Activated CD8-positive, alpha-beta memory T cell treated with anti-CD3 and anti-CD28 coated beads, Interleukin-2, amount 50 U/mL, for 1 hour (primary cell): ENCODE measurements at regions not wholly inside any gene's neighbourhood (a gene's known extent, or its start where the extent isn't known, plus 50 kb on each side); places are given as distances from the start of the nearest gene placed in this dataset.
"Not testable (repeated sequence)": the region's sequence is repeated elsewhere in the genome, so short reads cannot be mapped to it uniquely, and the experiment has no call there.

Source experiments
- DNase-seq: peaks from one replicate; pipeline ENCODE4 v3.0.0-alpha.2; 2020; ENCODE audit errors: extremely low read depth

- no peak for DNase-seq
Measured at GRCh38 chr11:37323843-37324242, 725.8 kb upstream of the RAG2 start.

GRCh38 chr11:37322333-37323194, 724.5 kb upstream of the RAG2 start:
- no peak for DNase-seq

- DNase-seq: no peak
Measured at GRCh38 chr11:37320921-37321320, 722.9 kb upstream of the RAG2 start.

GRCh38 chr11:37317803-37318202, 719.8 kb upstream of the RAG2 start:
- DNase-seq: no peak

- DNase-seq: no peak
Measured at GRCh38 chr11:37313266-37313665, 715.2 kb upstream of the RAG2 start.

- DNase-seq: no peak
Measured at GRCh38 chr11:37306563-37306962, 708.5 kb upstream of the RAG2 start.

GRCh38 chr11:37301405-37301804, 703.4 kb upstream of the RAG2 start:
- DNase-seq: not testable (repeated sequence)

- DNase-seq: no peak
Measured at GRCh38 chr11:37298173-37298572, 700.1 kb upstream of the RAG2 start.

- no peak for DNase-seq
Measured at GRCh38 chr11:37286890-37287289, 688.9 kb upstream of the RAG2 start.

GRCh38 chr11:37282367-37282766, 684.3 kb upstream of the RAG2 start:
- no peak for DNase-seq

- DNase-seq: no peak
Measured at GRCh38 chr11:37280200-37280599, 682.2 kb upstream of the RAG2 start.

GRCh38 chr11:37277896-37278465, 679.9 kb upstream of the RAG2 start:
- DNase-seq: no peak

GRCh38 chr11:37264783-37265182, 666.7 kb upstream of the RAG2 start:
- DNase-seq: no peak

- no peak for DNase-seq
Measured at GRCh38 chr11:37264060-37264459, 666.0 kb upstream of the RAG2 start.

GRCh38 chr11:37263467-37263866, 665.4 kb upstream of the RAG2 start:
- DNase-seq: not testable (repeated sequence)

GRCh38 chr11:37259734-37260133, 661.7 kb upstream of the RAG2 start:
- DNase-seq: no peak

GRCh38 chr11:37248145-37248544, 650.1 kb upstream of the RAG2 start:
- no peak for DNase-seq

- DNase-seq: not testable (repeated sequence)
Measured at GRCh38 chr11:37246092-37246491, 648.1 kb upstream of the RAG2 start.

GRCh38 chr11:37230865-37231264, 632.8 kb upstream of the RAG2 start:
- no peak for DNase-seq

- DNase-seq: no peak
Measured at GRCh38 chr11:37223962-37224361, 625.9 kb upstream of the RAG2 start.

- no peak for DNase-seq
Measured at GRCh38 chr11:37203006-37203405, 605.0 kb upstream of the RAG2 start.

- DNase-seq: no peak
Measured at GRCh38 chr11:37199082-37199481, 601.0 kb upstream of the RAG2 start.

- no peak for DNase-seq
Measured at GRCh38 chr11:37184326-37184725, 586.3 kb upstream of the RAG2 start.
